ENCODE measurements at regions not wholly inside any gene's neighbourhood (a gene's known extent, or its start where the extent isn't known, plus 50 kb on each side); places are given as distances from the start of the nearest gene placed in this dataset.

- no peaks in the 10 kb centered on the region for H3K9me3 ChIP-seq (ENCODE audit: control insufficient read depth, low read length)
- Mint-ChIP-seq H3K4me3 (no peak overlapping the region), H3K27me3 (ENCODE audit: insufficient read depth) (no peaks in the 10 kb centered on the region), H3K27ac (no peak overlapping the region), H3K4me1 (no peaks in the 10 kb centered on the region), H3K36me3 (ENCODE audit: low read depth) (no peaks in the 10 kb centered on the region), H3K9me3 (peaks cover 8% of the 10 kb centered on the region)
- DNase-seq, result no peak
- H3K27me3 ChIP-seq (ENCODE audit: control insufficient read depth, insufficient read depth, low read length, poor library complexity, severe bottlenecking), result no peaks in the 10 kb centered on the region
- no peaks in the 10 kb centered on the region for H3K36me3 ChIP-seq (ENCODE audit: control insufficient read depth, insufficient read depth, low read length)
- TF ChIP-seq CTCF (conservative IDR thresholded peaks at IDR 0.05), result no peak
- no peaks in the 10 kb centered on the region for H3K4me1 ChIP-seq (ENCODE audit: control insufficient read depth, insufficient read depth, low read length)
- no peak overlapping the region for H3K4me3 ChIP-seq (ENCODE audit: low read length)
- H3K27ac ChIP-seq (ENCODE audit: low read depth, low read length), result no peak overlapping the region
- WGBS, 2 experiments (ENCODE audit: insufficient coverage in 1 of 2, insufficient read length in 1 of 2), result 100% methylated on average over 1 of the region's 1 CpG; no CpG with 5 or more reads in 1 of the 2 experiments
- no peak overlapping the region for H3K9ac ChIP-seq (ENCODE audit: extremely low read depth, low read length, poor library complexity, severe bottlenecking)
Measured at GRCh38 chr5:155211764-155212163, 198.2 kb downstream of the KIF4B start.

GRCh38 chr5:155222393-155222792, 208.8 kb downstream of the KIF4B start:
- H3K4me3 ChIP-seq (ENCODE audit: low read length), result no peak overlapping the region
- WGBS, 2 experiments (ENCODE audit: insufficient coverage in 1 of 2, insufficient read length in 1 of 2), result 91 to 93% methylated on average over 4 to 6 of the region's 6 CpGs
- Mint-ChIP-seq H3K27ac (no peak overlapping the region), H3K9me3 (peaks cover 10% of the 10 kb centered on the region), H3K36me3 (ENCODE audit: low read depth) (no peaks in the 10 kb centered on the region), H3K4me1 (no peaks in the 10 kb centered on the region), H3K4me3 (no peak overlapping the region), H3K27me3 (ENCODE audit: insufficient read depth) (no peaks in the 10 kb centered on the region)
- H3K9me3 ChIP-seq (ENCODE audit: control insufficient read depth, low read length), result no peaks in the 10 kb centered on the region
- no peaks in the 10 kb centered on the region for H3K27me3 ChIP-seq (ENCODE audit: control insufficient read depth, insufficient read depth, low read length, poor library complexity, severe bottlenecking)
- DNase-seq, result no peak
- H3K27ac ChIP-seq (ENCODE audit: low read depth, low read length), result no peak overlapping the region
- no peaks in the 10 kb centered on the region for H3K36me3 ChIP-seq (ENCODE audit: control insufficient read depth, insufficient read depth, low read length)
- no peaks in the 10 kb centered on the region for H3K4me1 ChIP-seq (ENCODE audit: control insufficient read depth, insufficient read depth, low read length)
- no peak overlapping the region for H3K9ac ChIP-seq (ENCODE audit: extremely low read depth, low read length, poor library complexity, severe bottlenecking)
- no peak for TF ChIP-seq CTCF (conservative IDR thresholded peaks at IDR 0.05)

GRCh38 chr5:155229135-155229534, 215.6 kb downstream of the KIF4B start:
- 89% methylated on average over 4 to 5 of the region's 5 CpGs for WGBS, 2 experiments (ENCODE audit: insufficient coverage in 1 of 2, insufficient read length in 1 of 2)
- Histone ChIP-seq H3K4me3 (ENCODE audit: low read length) (no peak overlapping the region), H3K9me3 (ENCODE audit: control insufficient read depth, low read length) (no peaks in the 10 kb centered on the region), H3K27ac (ENCODE audit: low read depth, low read length) (no peak overlapping the region), H3K9ac (ENCODE audit: extremely low read depth, low read length, poor library complexity, severe bottlenecking) (no peak overlapping the region), H3K4me1 (ENCODE audit: control insufficient read depth, insufficient read depth, low read length) (no peaks in the 10 kb centered on the region), H3K27me3 (ENCODE audit: control insufficient read depth, insufficient read depth, low read length, poor library complexity, severe bottlenecking) (no peaks in the 10 kb centered on the region), H3K36me3 (ENCODE audit: control insufficient read depth, insufficient read depth, low read length) (no peaks in the 10 kb centered on the region)
- Mint-ChIP-seq H3K4me1 (no peaks in the 10 kb centered on the region), H3K27me3 (ENCODE audit: insufficient read depth) (no peaks in the 10 kb centered on the region), H3K36me3 (ENCODE audit: low read depth) (no peaks in the 10 kb centered on the region), H3K4me3 (no peak overlapping the region), H3K9me3 (peaks cover 10% of the 10 kb centered on the region), H3K27ac (no peak overlapping the region)
- TF ChIP-seq CTCF (conservative IDR thresholded peaks at IDR 0.05), result no peak
- no peak for DNase-seq
